ENCODE measurements at regions not wholly inside any gene's neighbourhood (a gene's known extent, or its start where the extent isn't known, plus 50 kb on each side); places are given as distances from the start of the nearest gene placed in this dataset.

- Histone ChIP-seq H4K91ac (ENCODE audit: insufficient read depth, low read depth, low read length) (no peak overlapping the region), H3K9ac (ENCODE audit: low read depth, low read length) (no peak overlapping the region), H3K56ac (ENCODE audit: extremely low read depth, insufficient read depth, low read length) (no peak overlapping the region), H3K4ac (ENCODE audit: low read depth, low read length) (no peak overlapping the region), H3K4me3 (ENCODE audit: insufficient read depth, low read depth, low read length) (no peak overlapping the region), H3K18ac (ENCODE audit: low read depth, low read length) (no peak overlapping the region), H2BK20ac (ENCODE audit: low read depth, low read length) (no peak overlapping the region), H2BK15ac (ENCODE audit: low read depth, low read length) (no peak overlapping the region), H3K23ac (ENCODE audit: low read depth, low read length) (no peak overlapping the region), H2AFZ (replicated peaks; ENCODE audit: low read length, poor library complexity) (no peak overlapping the region), H3K79me1 (ENCODE audit: low read depth in 1 of 2, low read length in 2 of 2) (no peaks in the 10 kb centered on the region), H2AK9ac (replicated peaks; ENCODE audit: low read depth, low read length, poor library complexity) (no peak overlapping the region), H4K5ac (ENCODE audit: low read depth, low read length) (no peak overlapping the region), H4K8ac (ENCODE audit: low read depth in 2 of 2, low read length in 2 of 2) (no peak overlapping the region), H3K9me1 (ENCODE audit: insufficient read depth, low read length) (no peaks in the 10 kb centered on the region), H3K27ac (ENCODE audit: insufficient read depth, low read length) (no peak overlapping the region), H2AK5ac (ENCODE audit: low read depth, low read length) (no peak overlapping the region), H3K9me3 (ENCODE audit: control insufficient read depth, insufficient read depth, low read length) (no peaks in the 10 kb centered on the region), H2BK5ac (ENCODE audit: low read depth, low read length, poor library complexity, severe bottlenecking) (no peak overlapping the region), H4K20me1 (ENCODE audit: insufficient read depth, low read length) (no peaks in the 10 kb centered on the region), H2BK120ac (ENCODE audit: low read depth, low read length) (no peak overlapping the region), H3K4me2 (ENCODE audit: low read depth, low read length) (no peak overlapping the region), H3K4me1 (ENCODE audit: control insufficient read depth, insufficient read depth, low read length) (no peaks in the 10 kb centered on the region), H3K27me3 (ENCODE audit: control insufficient read depth, insufficient read depth, low read length) (no peaks in the 10 kb centered on the region), H3K36me3 (ENCODE audit: control insufficient read depth, insufficient read depth, low read length) (no peaks in the 10 kb centered on the region), H3K14ac (replicated peaks; ENCODE audit: low read depth, low read length) (no peak overlapping the region)
- intact Hi-C loops (cut with micrococcal nuclease) (no loop called here), in situ Hi-C loops (cut with MboI; ENCODE audit: low sequenced_read_pairs) (no loop called here), dilution Hi-C loops (cut with HindIII; ENCODE audit: low sequenced_read_pairs, unreplicated experiment) (no loop called here)
- no peak for TF ChIP-seq FOS (IDR thresholded peaks at IDR 0.05; ENCODE audit: low read depth, low read length)
- no peak for TF ChIP-seq CEBPB (IDR thresholded peaks at IDR 0.05; ENCODE audit: low read depth, low read length)
- TF ChIP-seq, protein P1, sequence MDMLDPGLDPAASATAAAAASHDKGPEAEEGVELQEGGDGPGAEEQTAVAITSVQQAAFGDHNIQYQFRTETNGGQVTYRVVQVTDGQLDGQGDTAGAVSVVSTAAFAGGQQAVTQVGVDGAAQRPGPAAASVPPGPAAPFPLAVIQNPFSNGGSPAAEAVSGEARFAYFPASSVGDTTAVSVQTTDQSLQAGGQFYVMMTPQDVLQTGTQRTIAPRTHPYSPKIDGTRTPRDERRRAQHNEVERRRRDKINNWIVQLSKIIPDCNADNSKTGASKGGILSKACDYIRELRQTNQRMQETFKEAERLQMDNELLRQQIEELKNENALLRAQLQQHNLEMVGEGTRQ (IDR thresholded peaks at IDR 0.05; ENCODE audit: low read depth, low read length) = no peak
- no peak for TF ChIP-seq CHD1 (IDR thresholded peaks at IDR 0.05; ENCODE audit: low read depth, low read length)
- no peak for TF ChIP-seq MAZ (IDR thresholded peaks at IDR 0.05; ENCODE audit: borderline replicate concordance, low read depth, low read length)
- TF ChIP-seq BHLHE40 (IDR thresholded peaks at IDR 0.05; ENCODE audit: low read depth, low read length) = no peak
- TF ChIP-seq, protein P2, sequence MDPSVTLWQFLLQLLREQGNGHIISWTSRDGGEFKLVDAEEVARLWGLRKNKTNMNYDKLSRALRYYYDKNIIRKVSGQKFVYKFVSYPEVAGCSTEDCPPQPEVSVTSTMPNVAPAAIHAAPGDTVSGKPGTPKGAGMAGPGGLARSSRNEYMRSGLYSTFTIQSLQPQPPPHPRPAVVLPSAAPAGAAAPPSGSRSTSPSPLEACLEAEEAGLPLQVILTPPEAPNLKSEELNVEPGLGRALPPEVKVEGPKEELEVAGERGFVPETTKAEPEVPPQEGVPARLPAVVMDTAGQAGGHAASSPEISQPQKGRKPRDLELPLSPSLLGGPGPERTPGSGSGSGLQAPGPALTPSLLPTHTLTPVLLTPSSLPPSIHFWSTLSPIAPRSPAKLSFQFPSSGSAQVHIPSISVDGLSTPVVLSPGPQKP (IDR thresholded peaks at IDR 0.05; ENCODE audit: borderline replicate concordance, low read depth, low read length) = no peak
- TF ChIP-seq RCOR1 (IDR thresholded peaks at IDR 0.05; ENCODE audit: insufficient replicate concordance, low read length) = no peak
- TF ChIP-seq MAFK (IDR thresholded peaks at IDR 0.05; ENCODE audit: low read depth, low read length) = no peak
- no peak for TF ChIP-seq SMC3 (IDR thresholded peaks at IDR 0.05; ENCODE audit: low read depth, low read length)
- TF ChIP-seq MXI1 (IDR thresholded peaks at IDR 0.05; ENCODE audit: borderline replicate concordance, low read depth, low read length) = no peak
- no TSS peak for BruUV-seq (replicated peaks)
- WGBS, 2 experiments (ENCODE audit: extremely low coverage in 2 of 2, insufficient read length in 1 of 2) = 0 to 100% methylated on average over 1 to 2 of the region's 5 CpGs
- CTCF ChIA-PET = interaction anchor here (0.6 kb wide), 1 partner anchor 70 kb away, joined by 3 read pairs; no protein-coding TSS in a partner anchor
- POLR2A ChIA-PET (ENCODE audit: unreplicated experiment) = no interaction called here
- no peak for DNase-seq
- no peak for ATAC-seq (ENCODE audit: low read depth)
Measured at GRCh38 chr5:104576677-104577076, 1014.1 kb upstream of the NUDT12 start.

Measured in IMR-90 (cell line).